Loucy (cell line): ENCODE measurements at regions not wholly inside any gene's neighbourhood (a gene's known extent, or its start where the extent isn't known, plus 50 kb on each side); places are given as distances from the start of the nearest gene placed in this dataset.

Experiments used
- H2AFZ ChIP-seq: fragments of 200-600 bp; sonication (generic); 2 replicates; pipeline ENCODE4 v1.6.0; 2016; ENCODE audit warnings: antibody characterized with exemption, mild to moderate bottlenecking, low read length, moderate library complexity
- H3F3A ChIP-seq: fragments of 200-600 bp; 2 replicates; pipeline ENCODE4 v1.6.0; 2016; ENCODE audit warnings: antibody characterized with exemption, low read depth, mild to moderate bottlenecking
- H3K27me3 ChIP-seq: fragments of 200-600 bp; sonication (generic); 2 replicates; pipeline ENCODE4 v1.6.1; 2014; ENCODE audit warnings: low read length, mild to moderate bottlenecking; ENCODE audit not compliant: insufficient read depth, poor library complexity, severe bottlenecking
- H3K36me3 ChIP-seq: fragments of 200-600 bp; sonication (generic); 2 replicates; pipeline ENCODE4 v1.6.1; 2016; ENCODE audit warnings: low read length; ENCODE audit not compliant: insufficient read depth
- H3K4me1 ChIP-seq: fragments of 200-600 bp; sonication (generic); 2 replicates; pipeline ENCODE4 v1.5.1; 2014; ENCODE audit warnings: low read length, mild to moderate bottlenecking; ENCODE audit not compliant: insufficient read depth, poor library complexity, severe bottlenecking
- H3K4me2 ChIP-seq: fragments of 200-600 bp; sonication (generic); 2 replicates; pipeline ENCODE4 v1.6.0; 2014; ENCODE audit warnings: antibody characterized with exemption, low read length, low read depth, mild to moderate bottlenecking; ENCODE audit not compliant: poor library complexity, severe bottlenecking
- H3K4me3 ChIP-seq: fragments of 200-600 bp; sonication (generic); 2 replicates; pipeline ENCODE4 v1.5.1; 2014; ENCODE audit warnings: low read length, mild to moderate bottlenecking, mixed read lengths; ENCODE audit not compliant: poor library complexity, severe bottlenecking
- H3K79me2 ChIP-seq: fragments of 200-600 bp; sonication (generic); 2 replicates; pipeline ENCODE4 v1.6.1; 2014; ENCODE audit warnings: low read length; ENCODE audit not compliant: insufficient read depth
- H3K9ac ChIP-seq: fragments of 200-600 bp; sonication (generic); 2 replicates; pipeline ENCODE4 v1.6.0; 2014; ENCODE audit warnings: mild to moderate bottlenecking, low read depth, low read length, moderate library complexity; ENCODE audit not compliant: poor library complexity, severe bottlenecking
- H3K9me2 ChIP-seq: fragments of 200-600 bp; sonication (generic); replicated peaks from 2 replicates; pipeline ENCODE4 v1.6.1; 2016; ENCODE audit warnings: low read depth, low read length, mixed read lengths
- H3K9me3 ChIP-seq: fragments of 200-600 bp; sonication (generic); 2 replicates; pipeline ENCODE4 v1.6.1; 2014; ENCODE audit warnings: mild to moderate bottlenecking, antibody characterized with exemption, low read length, low read depth; ENCODE audit not compliant: insufficient read depth
- H4K20me1 ChIP-seq: fragments of 200-600 bp; sonication (generic); 2 replicates; pipeline ENCODE4 v1.6.0; 2014; ENCODE audit warnings: antibody characterized with exemption, low read length, mild to moderate bottlenecking; ENCODE audit not compliant: insufficient read depth, poor library complexity, severe bottlenecking
- EZH2phosphoT487 ChIP-seq: fragments of 200-600 bp; IDR thresholded peaks from 2 replicates; pipeline ENCODE4 v1.6.1; 2018; ENCODE audit warnings: antibody characterized with exemption, mild to moderate bottlenecking, moderate library complexity, borderline replicate concordance
- TF ChIP-seq, protein P1 (sequence below): fragments of 200-600 bp; sonication (generic); conservative IDR thresholded peaks from 2 replicates; pipeline ENCODE4 v1.5.1; 2014; ENCODE audit warnings: mild to moderate bottlenecking, antibody characterized with exemption, low read length

DNA sequence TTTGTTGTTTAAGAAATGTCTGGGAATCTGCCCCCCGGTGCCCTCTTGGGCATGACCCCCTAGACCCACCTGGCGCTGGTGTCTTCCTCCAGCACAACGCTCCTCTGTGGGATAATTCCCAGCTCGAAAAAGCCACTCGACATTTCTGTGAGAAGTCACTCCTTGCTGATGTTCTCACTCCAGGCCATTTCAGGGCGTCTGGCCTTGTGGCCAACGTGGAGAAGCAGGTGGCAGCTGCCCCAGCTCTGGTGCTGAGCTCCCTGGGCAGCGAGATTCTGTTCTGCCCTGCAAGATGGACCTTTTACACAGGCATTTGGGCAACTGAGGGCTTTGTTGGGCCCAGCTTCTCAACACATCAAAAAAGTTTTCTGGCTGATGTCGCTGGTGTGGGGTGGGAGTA lies 147.7 kb upstream of the WNT4 start:
- Histone ChIP-seq H3K79me2 (no peaks in the 10 kb centered on the region), H3K9me2 (no peaks in the 10 kb centered on the region), H3K9me3 (no peaks in the 10 kb centered on the region), H3K4me3 (no peak overlapping the region), H3K4me1 (no peaks in the 10 kb centered on the region), H3K9ac (no peak overlapping the region), H3F3A (no peaks in the 10 kb centered on the region), H3K27me3 (no peaks in the 10 kb centered on the region), H3K36me3 (no peaks in the 10 kb centered on the region), H2AFZ (no peak overlapping the region), H3K4me2 (no peak overlapping the region), H4K20me1 (no peaks in the 10 kb centered on the region)
- TF ChIP-seq, protein P1, sequence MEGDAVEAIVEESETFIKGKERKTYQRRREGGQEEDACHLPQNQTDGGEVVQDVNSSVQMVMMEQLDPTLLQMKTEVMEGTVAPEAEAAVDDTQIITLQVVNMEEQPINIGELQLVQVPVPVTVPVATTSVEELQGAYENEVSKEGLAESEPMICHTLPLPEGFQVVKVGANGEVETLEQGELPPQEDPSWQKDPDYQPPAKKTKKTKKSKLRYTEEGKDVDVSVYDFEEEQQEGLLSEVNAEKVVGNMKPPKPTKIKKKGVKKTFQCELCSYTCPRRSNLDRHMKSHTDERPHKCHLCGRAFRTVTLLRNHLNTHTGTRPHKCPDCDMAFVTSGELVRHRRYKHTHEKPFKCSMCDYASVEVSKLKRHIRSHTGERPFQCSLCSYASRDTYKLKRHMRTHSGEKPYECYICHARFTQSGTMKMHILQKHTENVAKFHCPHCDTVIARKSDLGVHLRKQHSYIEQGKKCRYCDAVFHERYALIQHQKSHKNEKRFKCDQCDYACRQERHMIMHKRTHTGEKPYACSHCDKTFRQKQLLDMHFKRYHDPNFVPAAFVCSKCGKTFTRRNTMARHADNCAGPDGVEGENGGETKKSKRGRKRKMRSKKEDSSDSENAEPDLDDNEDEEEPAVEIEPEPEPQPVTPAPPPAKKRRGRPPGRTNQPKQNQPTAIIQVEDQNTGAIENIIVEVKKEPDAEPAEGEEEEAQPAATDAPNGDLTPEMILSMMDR, result no peak
- no peak for TF ChIP-seq EZH2phosphoT487

DNA sequence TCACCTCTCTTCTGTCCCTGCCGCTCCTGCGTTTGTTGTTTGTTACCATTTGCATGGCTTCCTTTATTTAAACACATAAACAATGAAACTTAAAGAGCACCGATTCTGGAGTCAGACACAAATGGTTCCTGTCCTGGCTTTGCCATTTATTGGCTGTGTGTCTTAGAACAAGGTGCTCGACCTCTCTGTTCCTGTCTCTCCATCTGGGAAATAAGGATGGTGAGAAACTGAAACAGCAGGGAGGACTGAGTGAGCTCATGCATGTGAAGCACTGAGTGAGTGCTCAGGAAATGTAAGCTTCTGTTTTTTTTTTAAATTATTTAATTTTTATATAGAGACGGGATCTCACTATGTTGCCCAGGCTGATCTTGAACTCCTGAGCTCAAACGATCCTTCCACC lies 148.2 kb upstream of the WNT4 start:
- Histone ChIP-seq H3K9me2 (no peaks in the 10 kb centered on the region), H3K4me2 (no peak overlapping the region), H4K20me1 (no peaks in the 10 kb centered on the region), H3K36me3 (no peaks in the 10 kb centered on the region), H3K9me3 (no peaks in the 10 kb centered on the region), H2AFZ (no peak overlapping the region), H3K27me3 (no peaks in the 10 kb centered on the region), H3K9ac (no peak overlapping the region), H3K4me3 (no peak overlapping the region), H3K4me1 (peaks cover 1% of the 10 kb centered on the region), H3K79me2 (no peaks in the 10 kb centered on the region), H3F3A (no peaks in the 10 kb centered on the region)
- TF ChIP-seq EZH2phosphoT487, result no peak
- TF ChIP-seq, protein P1, result no peak

DNA sequence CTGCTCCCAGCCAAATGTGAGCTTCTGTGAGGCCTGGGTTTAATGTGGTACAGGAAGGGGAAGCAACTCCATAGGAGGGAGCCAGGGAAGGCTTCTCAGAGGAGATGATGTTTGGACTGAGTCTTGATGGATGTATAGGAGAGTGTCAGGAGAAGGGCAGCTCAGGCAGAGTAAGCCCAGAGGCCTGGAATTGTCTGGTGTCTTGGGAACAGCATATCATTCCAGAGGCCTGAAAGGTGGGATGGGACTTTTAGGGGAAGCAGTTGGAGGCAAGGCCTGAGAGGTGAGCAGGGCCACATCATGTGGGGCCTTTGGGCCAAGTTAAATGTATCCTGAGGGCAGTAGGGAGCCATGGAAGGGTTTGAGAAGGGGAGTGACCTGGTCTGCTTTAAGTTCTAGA lies 148.6 kb upstream of the WNT4 start:
- no peaks in the 10 kb centered on the region for H3K9me2 ChIP-seq
- H3K36me3 ChIP-seq, result no peaks in the 10 kb centered on the region
- H3K4me2 ChIP-seq, result no peak overlapping the region
- H2AFZ ChIP-seq, result no peak overlapping the region
- H3F3A ChIP-seq, result no peaks in the 10 kb centered on the region
- no peaks in the 10 kb centered on the region for H4K20me1 ChIP-seq
- no peaks in the 10 kb centered on the region for H3K9me3 ChIP-seq
- no peak for TF ChIP-seq EZH2phosphoT487
- TF ChIP-seq, protein P1, result no peak
- no peak overlapping the region for H3K9ac ChIP-seq
- H3K4me1 ChIP-seq, result peaks cover 6% of the 10 kb centered on the region
- H3K27me3 ChIP-seq, result no peaks in the 10 kb centered on the region
- H3K79me2 ChIP-seq, result no peaks in the 10 kb centered on the region
- no peak overlapping the region for H3K4me3 ChIP-seq
